ENCODE measurements at regions not wholly inside any gene's neighbourhood (a gene's known extent, or its start where the extent isn't known, plus 50 kb on each side); places are given as distances from the start of the nearest gene placed in this dataset.

GRCh38 chr3:72015463-72015862, 230.5 kb upstream of the PROK2 start:
- H3K27me3 ChIP-seq (ENCODE audit: control insufficient read depth in 2 of 2, insufficient read depth in 2 of 2, low read length in 2 of 2) = peaks cover 0 to 2% of the 10 kb centered on the region in 2 donors
- H3K27me3 Mint-ChIP-seq (ENCODE audit: low read depth in 3 of 3) = peaks cover 2 to 6% (median 4%) of the 10 kb centered on the region in 3 donors
- DNase-seq = peak in 2 of 3 donors; percentile 23 to 39
- H3K36me3 Mint-ChIP-seq = peaks cover 2% of the 10 kb centered on the region in 2 donors
- peaks cover 14 to 15% of the 10 kb centered on the region in 2 donors for H3K4me1 ChIP-seq (ENCODE audit: control insufficient read depth in 1 of 2, insufficient read depth in 2 of 2, low read length in 2 of 2)
- no peak overlapping the region for H3K4me2 ChIP-seq (replicated peaks; ENCODE audit: extremely low read depth, low read length, poor library complexity, severe bottlenecking)
- no peaks in the 10 kb centered on the region for H3K9me3 ChIP-seq (replicated peaks in 1 of 2; ENCODE audit: control insufficient read depth in 1 of 2, insufficient read depth in 1 of 2, low read length in 2 of 2)
- H2AFZ ChIP-seq (ENCODE audit: insufficient read depth, low read depth, low read length, poor library complexity, severe bottlenecking) = no peak overlapping the region
- H3K4me3 ChIP-seq (replicated peaks in 1 of 3; ENCODE audit: low read depth in 2 of 3, low read length in 3 of 3) = no peak overlapping the region
- H4K20me1 ChIP-seq (ENCODE audit: insufficient read depth, low read length) = no peaks in the 10 kb centered on the region
- H3K9me3 Mint-ChIP-seq = peaks cover 0 to 2% (median 0%) of the 10 kb centered on the region in 7 donors
- H3K9ac ChIP-seq (ENCODE audit: insufficient read depth, low read length, poor library complexity, severe bottlenecking) = no peak overlapping the region
- TF ChIP-seq CTCF (IDR thresholded peaks at IDR 0.05) = no peak
- no peaks in the 10 kb centered on the region for H3K36me3 ChIP-seq (replicated peaks in 1 of 2; ENCODE audit: control insufficient read depth in 1 of 2, insufficient read depth in 2 of 2, low read length in 2 of 2)
- no peaks in the 10 kb centered on the region for H3K79me2 ChIP-seq (ENCODE audit: insufficient read depth, low read length)
- 100% methylated on average over 3 of the region's 6 CpGs for WGBS (ENCODE audit: insufficient coverage)
- peak overlapping the region in 1 of 7 donors; percentile 3 for H3K27ac Mint-ChIP-seq
- H3K4me3 Mint-ChIP-seq = no peak overlapping the region
- no peak overlapping the region for H3K27ac ChIP-seq (ENCODE audit: low read depth in 1 of 2, low read length in 2 of 2)
- H3K4me1 Mint-ChIP-seq = peaks cover 26% of the 10 kb centered on the region
- intact Hi-C loops (cut with micrococcal nuclease) = no loop called here

- peak overlapping the region in 1 of 2 donors; percentile 17 for H3K4me3 Mint-ChIP-seq
- intact Hi-C loops (cut with micrococcal nuclease) = no loop called here
- H3K4me1 ChIP-seq (ENCODE audit: control insufficient read depth in 1 of 2, insufficient read depth in 2 of 2, low read length in 2 of 2) = peaks cover 30 to 32% of the 10 kb centered on the region in 2 donors
- peaks cover 42% of the 10 kb centered on the region for H3K4me1 Mint-ChIP-seq
- peaks cover 0 to 2% of the 10 kb centered on the region in 2 donors for H3K27me3 ChIP-seq (ENCODE audit: control insufficient read depth in 2 of 2, insufficient read depth in 2 of 2, low read length in 2 of 2)
- H3K9me3 ChIP-seq (replicated peaks in 1 of 2; ENCODE audit: control insufficient read depth in 1 of 2, insufficient read depth in 1 of 2, low read length in 2 of 2) = no peaks in the 10 kb centered on the region
- peaks cover 0 to 9% of the 10 kb centered on the region in 2 donors for H3K36me3 Mint-ChIP-seq
- peaks cover 0 to 2% (median 0%) of the 10 kb centered on the region in 7 donors for H3K9me3 Mint-ChIP-seq
- no peaks in the 10 kb centered on the region for H3K79me2 ChIP-seq (ENCODE audit: insufficient read depth, low read length)
- peaks cover 2 to 6% (median 2%) of the 10 kb centered on the region in 3 donors for H3K27me3 Mint-ChIP-seq (ENCODE audit: low read depth in 3 of 3)
- H2AFZ ChIP-seq (ENCODE audit: insufficient read depth, low read depth, low read length, poor library complexity, severe bottlenecking) = no peak overlapping the region
- peak overlapping the region in 3 of 7 donors; percentile 6 to 48 (median 11) for H3K27ac Mint-ChIP-seq
- H3K4me2 ChIP-seq (replicated peaks; ENCODE audit: extremely low read depth, low read length, poor library complexity, severe bottlenecking) = no peak overlapping the region
- DNase-seq = peak in 2 of 3 donors; percentile 17 to 22
- H3K36me3 ChIP-seq (replicated peaks in 1 of 2; ENCODE audit: control insufficient read depth in 1 of 2, insufficient read depth in 2 of 2, low read length in 2 of 2) = no peaks in the 10 kb centered on the region
- no peaks in the 10 kb centered on the region for H4K20me1 ChIP-seq (ENCODE audit: insufficient read depth, low read length)
- 74% methylated on average over 5 of the region's 5 CpGs for WGBS (ENCODE audit: insufficient coverage)
- H3K4me3 ChIP-seq (replicated peaks in 1 of 3; ENCODE audit: low read depth in 2 of 3, low read length in 3 of 3) = no peak overlapping the region
- no peak overlapping the region for H3K9ac ChIP-seq (ENCODE audit: insufficient read depth, low read length, poor library complexity, severe bottlenecking)
- no peak overlapping the region for H3K27ac ChIP-seq (ENCODE audit: low read depth in 1 of 2, low read length in 2 of 2)
- no peak for TF ChIP-seq CTCF (IDR thresholded peaks at IDR 0.05)
Observed at GRCh38 chr3:72013084-72013483, 228.1 kb upstream of the PROK2 start.
